ENCODE measurements at regions not wholly inside any gene's neighbourhood (a gene's known extent, or its start where the extent isn't known, plus 50 kb on each side); places are given as distances from the start of the nearest gene placed in this dataset.
A peak's percentile ranks its signal among the peaks of the same experiment; 100 is the strongest.

DNA sequence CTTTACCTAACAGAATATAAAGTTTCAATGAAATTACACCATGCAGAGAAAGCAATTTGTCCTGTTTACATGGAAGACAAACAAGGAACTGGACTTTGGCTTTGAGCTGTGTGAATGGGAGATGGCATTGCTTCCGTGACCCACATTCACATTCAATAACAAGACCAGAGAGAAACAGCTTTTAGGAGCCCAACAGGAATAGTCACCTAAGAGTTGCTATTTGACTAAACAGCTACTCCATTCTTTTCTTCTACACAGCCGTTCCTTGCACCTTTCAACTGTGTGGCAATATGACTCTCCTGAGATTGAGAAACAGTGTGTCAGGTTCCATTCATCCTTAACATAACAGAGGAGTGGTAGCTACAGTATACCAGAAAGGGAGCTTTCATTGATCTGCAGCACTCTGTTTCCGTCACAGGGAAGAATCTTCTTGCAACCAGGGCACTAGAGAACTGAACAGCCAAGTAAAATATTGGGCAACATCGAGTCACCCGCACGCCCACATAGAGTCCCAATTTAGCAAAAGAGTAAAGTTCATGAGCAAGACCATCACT, 355.1 kb downstream of the HAO1 start:
- in situ Hi-C loops (cut with HindIII; ENCODE audit: extremely low pct_ligation_motif_present, low pct_unique_long_range_greater_than_20kb) (no loop called here), intact Hi-C loops (cut with micrococcal nuclease; ENCODE audit: unreplicated experiment) (no loop called here)
- Histone ChIP-seq H3K4me2 (ENCODE audit: low read depth, low read length) (peak overlapping the region; percentile 52), H3K9ac (ENCODE audit: insufficient read depth, low read depth, low read length) (no peak overlapping the region), H3K36me3 (replicated peaks in 1 of 2; ENCODE audit: control insufficient read depth in 1 of 2, insufficient read depth in 2 of 2, low read length in 2 of 2) (no peaks in the 10 kb centered on the region), H3K4me3 (replicated peaks in 1 of 3; ENCODE audit: insufficient read depth in 1 of 3, low read depth in 2 of 3, low read length in 3 of 3) (peak overlapping the region in 2 of 3 experiments; percentile 8 to 13; a peak in 1 of 6 replicates), H3K4me1 (ENCODE audit: insufficient read depth, low read length) (peaks cover 23% of the 10 kb centered on the region), H3K27me3 (ENCODE audit: control insufficient read depth in 1 of 2, insufficient read depth in 2 of 2, low read length in 2 of 2) (no peaks in the 10 kb centered on the region), H2AFZ (ENCODE audit: low read length) (no peak overlapping the region), H3K27ac (ENCODE audit: extremely low read length, insufficient read depth, low read length) (peak overlapping the region; percentile 68), H3K9me3 (ENCODE audit: low read length) (peaks cover 27% of the 10 kb centered on the region), H4K20me1 (ENCODE audit: insufficient read depth, low read length) (no peaks in the 10 kb centered on the region), H3K79me2 (ENCODE audit: insufficient read depth, low read length) (no peaks in the 10 kb centered on the region)
- WGBS (ENCODE audit: low lambda C conversion rate): 0% methylated on average over 6 of the region's 6 CpGs
- ATAC-seq: peak; percentile 97
- ChIA-PET CTCF (ENCODE audit: low intra/inter-chr PET ratio, low total read pairs) (no interaction called here), POLR2A (no interaction called here)
- no TSS peak for BruUV-seq (replicated peaks)
- peak; percentile 77 for DNase-seq (ENCODE audit: low spot score)
- peak; percentile 52 for FAIRE-seq
- TF ChIP-seq NAIF1 (CRISPR knock-in tag; IDR thresholded peaks at IDR 0.05; ENCODE audit: borderline replicate concordance) (no peak), NFIC (IDR thresholded peaks at IDR 0.05; ENCODE audit: low read length) (peak; percentile 80), ASH2L (IDR thresholded peaks at IDR 0.05; ENCODE audit: insufficient read length, low read depth, low read length) (peak; percentile 95), JUNB (CRISPR knock-in tag; IDR thresholded peaks at IDR 0.05; ENCODE audit: borderline replicate concordance) (no peak), NR0B2 (CRISPR knock-in tag; IDR thresholded peaks at IDR 0.05) (no peak), ZBTB42 (CRISPR knock-in tag; IDR thresholded peaks at IDR 0.05) (no peak), ZMYM4 (CRISPR knock-in tag; IDR thresholded peaks at IDR 0.05) (peak; percentile 62), FLYWCH1 (CRISPR knock-in tag; IDR thresholded peaks at IDR 0.05) (no peak), ZNF574 (CRISPR knock-in tag; IDR thresholded peaks at IDR 0.05) (peak; percentile 30; the same call in 1 of the 2 replicates), HMGA1 (CRISPR knock-in tag; conservative IDR thresholded peaks at IDR 0.05) (no peak), RARA (CRISPR knock-in tag; IDR thresholded peaks at IDR 0.05) (0 out of 2 replicates have a peak, but pooled peaks have one; percentile 42), HNRNPK (IDR thresholded peaks at IDR 0.05; ENCODE audit: low read depth, low read length, poor library complexity, severe bottlenecking) (no peak), ZNF274 (CRISPR knock-in tag; IDR thresholded peaks at IDR 0.05) (no peak), SMAD3 (CRISPR knock-in tag; IDR thresholded peaks at IDR 0.05) (no peak)
- TF ChIP-seq, protein P1, sequence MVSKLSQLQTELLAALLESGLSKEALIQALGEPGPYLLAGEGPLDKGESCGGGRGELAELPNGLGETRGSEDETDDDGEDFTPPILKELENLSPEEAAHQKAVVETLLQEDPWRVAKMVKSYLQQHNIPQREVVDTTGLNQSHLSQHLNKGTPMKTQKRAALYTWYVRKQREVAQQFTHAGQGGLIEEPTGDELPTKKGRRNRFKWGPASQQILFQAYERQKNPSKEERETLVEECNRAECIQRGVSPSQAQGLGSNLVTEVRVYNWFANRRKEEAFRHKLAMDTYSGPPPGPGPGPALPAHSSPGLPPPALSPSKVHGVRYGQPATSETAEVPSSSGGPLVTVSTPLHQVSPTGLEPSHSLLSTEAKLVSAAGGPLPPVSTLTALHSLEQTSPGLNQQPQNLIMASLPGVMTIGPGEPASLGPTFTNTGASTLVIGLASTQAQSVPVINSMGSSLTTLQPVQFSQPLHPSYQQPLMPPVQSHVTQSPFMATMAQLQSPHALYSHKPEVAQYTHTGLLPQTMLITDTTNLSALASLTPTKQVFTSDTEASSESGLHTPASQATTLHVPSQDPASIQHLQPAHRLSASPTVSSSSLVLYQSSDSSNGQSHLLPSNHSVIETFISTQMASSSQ (IDR thresholded peaks at IDR 0.05; ENCODE audit: low read depth): peak; percentile 26; the same call in 1 of the 2 replicates
- TF ChIP-seq, protein P1 (CRISPR knock-in tag; IDR thresholded peaks at IDR 0.05; ENCODE audit: borderline replicate concordance): no peak
- TF ChIP-seq, protein P2, sequence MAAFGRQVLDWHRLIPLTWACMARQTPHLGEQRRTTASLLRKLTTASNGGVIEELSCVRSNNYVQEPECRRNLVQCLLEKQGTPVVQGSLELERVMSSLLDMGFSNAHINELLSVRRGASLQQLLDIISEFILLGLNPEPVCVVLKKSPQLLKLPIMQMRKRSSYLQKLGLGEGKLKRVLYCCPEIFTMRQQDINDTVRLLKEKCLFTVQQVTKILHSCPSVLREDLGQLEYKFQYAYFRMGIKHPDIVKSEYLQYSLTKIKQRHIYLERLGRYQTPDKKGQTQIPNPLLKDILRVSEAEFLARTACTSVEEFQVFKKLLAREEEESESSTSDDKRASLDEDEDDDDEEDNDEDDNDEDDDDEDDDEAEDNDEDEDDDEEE (CRISPR knock-in tag; IDR thresholded peaks at IDR 0.05): no peak
